NCI-H1048 (cell line): ENCODE measurements at regions not wholly inside any gene's neighbourhood (a gene's known extent, or its start where the extent isn't known, plus 50 kb on each side); places are given as distances from the start of the nearest gene placed in this dataset.
"Not testable (repeated sequence)": the region's sequence is repeated elsewhere in the genome, so short reads cannot be mapped to it uniquely, and the experiment has no call there.

Source experiments
- DNase-seq: peaks from one replicate; lab custom pipeline; 2025; lab: John Stamatoyannopoulos, UW

- DNase-seq, result no peak
Measured at GRCh38 chr1:178020968-178021640, 51.2 kb upstream of the SEC16B start.

GRCh38 chr1:178021950-178022349, 52.1 kb upstream of the SEC16B start:
- no peak for DNase-seq

- no peak for DNase-seq
Measured at GRCh38 chr1:178023181-178023618, 53.3 kb upstream of the SEC16B start.

- DNase-seq, result no peak
Measured at GRCh38 chr1:178024504-178024903, 54.6 kb upstream of the SEC16B start.

- no peak for DNase-seq
Measured at GRCh38 chr1:178025613-178026356, 55.9 kb upstream of the SEC16B start.

GRCh38 chr1:178028841-178029481, 59.1 kb upstream of the SEC16B start:
- no peak for DNase-seq

- DNase-seq, result no peak
Measured at GRCh38 chr1:178030467-178030866, 60.6 kb upstream of the SEC16B start.

GRCh38 chr1:178031856-178032320, 62.0 kb upstream of the RASAL2 start:
- peak; percentile 97 for DNase-seq

GRCh38 chr1:178033019-178033418, 60.9 kb upstream of the RASAL2 start:
- no peak for DNase-seq

GRCh38 chr1:178034676-178035075, 59.2 kb upstream of the RASAL2 start:
- DNase-seq, result no peak

GRCh38 chr1:178036090-178036489, 57.8 kb upstream of the RASAL2 start:
- DNase-seq, result no peak

GRCh38 chr1:178037510-178038253, 56.2 kb upstream of the RASAL2 start:
- no peak for DNase-seq

- DNase-seq, result no peak
Measured at GRCh38 chr1:178038372-178038771, 55.5 kb upstream of the RASAL2 start.

GRCh38 chr1:178039891-178040290, 54.0 kb upstream of the RASAL2 start:
- no peak for DNase-seq

GRCh38 chr1:178043940-178044339, 50.0 kb upstream of the RASAL2 start:
- not testable (repeated sequence) for DNase-seq
